CD4-positive, alpha-beta T cell treated with Interleukin-2 at 100 ng/mL for 4 hours (primary cell): ENCODE measurements at regions not wholly inside any gene's neighbourhood (a gene's known extent, or its start where the extent isn't known, plus 50 kb on each side); places are given as distances from the start of the nearest gene placed in this dataset.

Source experiments
- DNase-seq: peaks from one replicate; pipeline ENCODE4 v3.0.0-alpha.2; 2020; ENCODE audit warnings: low spot score

- DNase-seq = no peak
Observed at GRCh38 chr17:79148584-79148983, 74.0 kb downstream of the ENGASE start.

DNA sequence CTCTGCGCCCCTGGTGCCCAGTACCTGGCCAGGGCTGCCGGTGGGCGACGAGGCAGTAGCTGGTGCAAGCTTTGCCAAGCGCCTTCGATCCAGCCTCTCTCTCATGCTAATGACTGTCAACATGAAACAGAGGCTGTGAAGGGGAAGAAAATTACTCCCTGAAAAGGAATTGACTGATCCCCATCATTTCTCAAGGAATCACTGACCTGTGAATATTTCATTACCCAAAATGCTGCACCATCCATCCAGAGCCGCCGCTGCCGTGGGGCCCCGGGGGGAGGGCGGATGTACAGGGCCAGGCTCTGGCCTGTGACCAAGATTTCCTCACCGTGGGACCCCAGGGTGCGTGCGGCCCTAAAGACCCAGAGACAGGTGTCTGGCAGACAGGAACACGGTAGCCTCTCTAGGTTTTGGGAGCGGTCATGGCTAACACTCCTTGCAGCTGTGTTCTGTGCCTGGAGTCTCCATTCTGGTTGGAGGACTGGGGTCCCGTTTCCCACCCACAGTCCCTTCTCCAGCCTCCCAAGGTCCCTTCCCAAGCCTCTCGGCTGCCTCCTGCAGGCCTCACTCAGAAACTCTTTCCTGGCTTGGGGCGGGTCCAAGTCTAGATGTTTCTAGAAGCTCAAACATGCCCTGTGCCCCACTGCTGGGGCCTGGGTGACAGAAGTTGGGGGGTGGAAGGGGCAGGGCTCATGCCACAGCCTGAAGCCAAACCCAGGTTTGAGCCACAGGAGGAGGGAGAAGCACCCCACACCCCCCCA, 73.3 kb downstream of the ENGASE start:
- no peak for DNase-seq

- DNase-seq = no peak
Observed at GRCh38 chr17:79146562-79146961, 71.9 kb downstream of the ENGASE start.

DNA sequence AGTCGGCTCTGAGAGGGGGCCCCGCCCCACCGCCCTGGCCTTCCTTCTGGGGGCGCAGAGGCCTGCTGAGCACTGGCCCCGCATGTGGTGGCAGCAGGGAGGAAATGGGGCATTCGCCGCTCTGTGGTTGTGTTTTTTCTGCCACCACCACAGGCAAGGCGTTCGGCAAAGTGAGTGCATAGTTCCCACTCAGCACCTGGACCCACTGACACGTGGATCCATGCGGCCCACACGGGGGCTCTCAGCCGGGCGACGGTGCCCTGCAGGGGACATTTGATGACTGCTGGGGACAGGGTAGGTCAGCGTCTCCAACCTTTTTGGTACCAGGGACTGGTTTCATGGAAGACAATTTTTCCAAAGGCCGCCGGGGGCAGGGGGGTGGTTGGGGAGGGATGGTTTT, 70.9 kb downstream of the ENGASE start:
- DNase-seq = no peak

DNA sequence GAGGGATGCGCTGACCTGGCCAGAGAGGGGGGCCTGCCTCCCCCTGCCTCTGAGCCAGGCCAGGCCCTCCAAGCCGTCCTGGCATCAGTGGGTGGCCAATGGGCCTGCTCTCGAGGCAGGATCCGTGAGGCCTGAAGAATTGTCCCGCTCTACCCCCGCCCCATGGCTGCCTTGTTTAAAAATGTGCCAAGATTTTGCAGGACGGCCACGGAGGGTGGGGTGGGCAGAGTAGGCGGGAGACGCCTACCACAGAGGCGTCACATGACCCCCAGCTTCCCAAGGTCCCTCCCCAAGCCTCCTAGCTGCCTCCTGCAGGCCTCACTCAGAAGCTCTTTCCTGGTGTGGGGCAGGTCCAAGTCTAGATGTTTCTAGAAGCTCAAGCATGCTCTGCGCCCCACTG, 69.5 kb downstream of the ENGASE start:
- DNase-seq = no peak

DNA sequence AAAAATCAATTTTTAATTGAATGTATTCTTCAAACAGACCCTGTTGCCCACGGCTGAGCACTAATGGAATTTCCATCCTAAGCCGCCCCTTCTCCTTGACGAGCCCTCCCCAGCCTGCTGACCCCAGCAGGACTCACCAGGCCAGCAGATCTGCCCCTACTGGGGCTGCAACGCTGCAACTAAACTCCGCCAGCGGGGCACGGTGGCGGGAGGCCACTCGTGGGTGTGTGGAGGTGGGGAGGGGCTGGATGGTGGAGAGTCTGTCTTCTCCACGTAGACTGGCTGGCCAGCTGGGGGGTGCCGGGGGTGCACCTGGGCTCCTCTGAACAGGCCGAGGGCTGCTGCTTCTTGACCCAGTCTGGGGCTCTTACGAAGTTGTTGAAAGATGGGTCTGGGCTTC, 67.8 kb downstream of the ENGASE start:
- DNase-seq = no peak

- no peak for DNase-seq
Observed at GRCh38 chr17:79141578-79142355, 67.1 kb downstream of the ENGASE start.

DNA sequence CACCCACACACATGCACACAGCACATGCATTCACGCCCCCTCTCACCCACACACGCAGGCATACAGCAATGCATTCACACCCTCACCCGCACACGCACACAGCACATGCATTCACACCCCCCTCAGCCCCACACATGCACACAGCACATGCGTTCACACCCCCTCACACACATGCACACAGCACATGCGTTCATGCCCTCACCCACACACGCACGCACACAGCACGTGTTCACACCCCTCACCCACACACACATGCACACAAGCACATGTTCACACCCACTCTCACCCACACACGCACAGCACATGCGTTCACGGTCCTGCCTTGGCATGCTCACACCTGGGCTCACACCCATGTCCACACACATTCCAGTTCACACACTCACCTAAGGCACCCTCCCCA, 64.2 kb downstream of the ENGASE start:
- DNase-seq = no peak

- no peak for DNase-seq
Observed at GRCh38 chr17:79137789-79138165, 63.2 kb downstream of the ENGASE start.

DNA sequence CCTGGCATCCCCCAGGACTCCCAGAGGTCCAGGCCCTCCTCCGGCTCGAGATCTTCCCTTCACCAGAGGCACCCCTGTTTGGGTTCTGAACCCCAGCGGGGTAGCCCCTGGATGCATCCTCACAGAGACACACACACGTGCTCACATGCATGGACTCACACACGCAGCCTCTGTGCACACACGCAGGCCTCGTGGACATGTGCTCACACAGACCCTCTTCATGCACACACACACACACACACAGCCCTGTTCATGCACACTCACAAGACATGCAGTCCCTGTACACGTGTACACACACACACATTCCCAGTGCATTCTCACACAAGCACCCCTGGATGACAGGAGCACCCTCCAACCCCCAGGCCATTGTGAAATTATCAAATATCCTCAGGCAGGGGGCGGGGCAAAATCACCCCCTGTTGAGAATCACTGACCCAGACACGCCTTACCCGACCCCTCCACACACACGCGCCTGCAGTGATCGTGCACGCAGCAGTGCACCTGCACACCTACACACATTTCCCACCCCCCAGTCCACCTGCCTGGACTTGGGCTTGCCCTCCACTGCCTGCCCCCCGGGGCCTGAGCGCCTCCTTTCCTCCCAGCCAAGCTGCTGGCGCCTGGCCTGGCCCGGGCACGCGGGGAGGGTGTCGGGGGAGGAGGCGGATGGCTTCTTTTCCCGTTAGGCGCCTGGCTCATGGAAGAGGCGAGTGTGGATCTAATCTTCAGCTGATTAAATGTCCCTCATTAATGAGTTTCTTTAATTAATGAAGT, 62.6 kb downstream of the ENGASE start:
- DNase-seq = no peak

DNA sequence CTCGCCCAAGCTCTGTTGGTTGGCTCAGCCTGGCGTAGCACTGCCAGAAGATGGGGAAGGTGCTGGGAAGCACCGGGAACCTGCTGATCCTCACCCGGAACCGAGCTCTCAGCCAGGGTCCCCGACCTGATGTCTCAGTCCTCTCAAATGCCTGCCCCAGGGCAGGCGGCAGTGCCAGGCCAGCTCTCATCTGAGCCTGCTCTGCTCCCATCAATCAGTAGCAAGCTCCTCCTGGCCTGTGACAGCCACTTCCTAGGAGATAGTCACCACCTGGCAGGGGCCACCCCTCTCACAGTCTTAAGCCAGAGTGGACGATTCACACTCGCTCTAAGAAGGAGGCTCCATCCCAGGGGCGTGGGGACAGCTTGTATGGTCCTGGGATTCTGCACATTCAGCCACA, 62.0 kb downstream of the ENGASE start:
- no peak for DNase-seq
